Endodermal cell (in vitro differentiated cells): ENCODE measurements at regions not wholly inside any gene's neighbourhood (a gene's known extent, or its start where the extent isn't known, plus 50 kb on each side); places are given as distances from the start of the nearest gene placed in this dataset.

ENCODE experiments used
- DNase-seq: peaks from one replicate; pipeline ENCODE4 v3.0.0-alpha.2; 2017
- H3K27ac ChIP-seq: 2 replicates; pipeline ENCODE4 v1.5.1; 2013; ENCODE audit warnings: mild to moderate bottlenecking, low read depth, low read length, moderate library complexity
- H3K27me3 ChIP-seq: 2 replicates; pipeline ENCODE4 v1.6.1; 2013; ENCODE audit warnings: mild to moderate bottlenecking, low read length, moderate library complexity; ENCODE audit not compliant: insufficient read depth, control insufficient read depth, poor library complexity, severe bottlenecking
- H3K36me3 ChIP-seq: 2 replicates; pipeline ENCODE4 v1.7.0; 2013; ENCODE audit warnings: mild to moderate bottlenecking, low read length, moderate library complexity; ENCODE audit not compliant: control insufficient read depth, insufficient read depth
- H3K4me1 ChIP-seq: one replicate; pipeline ENCODE4 v1.7.0; 2013; ENCODE audit warnings: low read length; ENCODE audit not compliant: control insufficient read depth, insufficient read depth
- H3K4me3 ChIP-seq: 2 replicates; pipeline ENCODE4 v1.5.1; 2013; ENCODE audit warnings: mild to moderate bottlenecking, low read length, moderate library complexity
- H3K9ac ChIP-seq: 2 replicates; pipeline ENCODE4 v1.6.1; 2013; ENCODE audit warnings: mild to moderate bottlenecking, low read length, moderate library complexity; ENCODE audit not compliant: poor library complexity, severe bottlenecking; ENCODE audit errors: extremely low read depth
- H3K9me3 ChIP-seq: 2 replicates; pipeline ENCODE4 v1.6.1; 2013; ENCODE audit warnings: mild to moderate bottlenecking, low read length, moderate library complexity; ENCODE audit not compliant: control insufficient read depth
- H3K27ac Mint-ChIP-seq: 2 replicates; pipeline ENCODE4 v1.8.0; 2020; ENCODE audit warnings: mixed read lengths
- H3K27me3 Mint-ChIP-seq: 2 replicates; pipeline ENCODE4 v1.8.0; 2021; ENCODE audit warnings: mild to moderate bottlenecking, mixed read lengths; ENCODE audit not compliant: insufficient read depth
- H3K36me3 Mint-ChIP-seq: 2 replicates; pipeline ENCODE4 v1.8.0; 2020; ENCODE audit warnings: low read depth, mixed read lengths
- H3K4me1 Mint-ChIP-seq: 2 replicates; pipeline ENCODE4 v1.8.0; 2020; ENCODE audit warnings: mixed read lengths
- H3K4me3 Mint-ChIP-seq: 2 replicates; pipeline ENCODE4 v1.8.0; 2020; ENCODE audit warnings: mild to moderate bottlenecking, moderate library complexity, mixed read lengths
- H3K9me3 Mint-ChIP-seq: 2 replicates; pipeline ENCODE4 v1.8.0; 2020; ENCODE audit warnings: mild to moderate bottlenecking, mixed read lengths
- WGBS, 2 experiments: methylation state at CpG; one replicate each; pipeline versions ENCODE4 v1.1.5 to v1.1.7; 2013; ENCODE audit warnings: missing lambda C conversion rate in 2 of 2, mixed read lengths in 1 of 2; ENCODE audit not compliant: insufficient coverage in 1 of 2, insufficient read length in 1 of 2; 5-methylcytosine and 5-hydroxymethylcytosine counted together
- TF ChIP-seq, protein P1 (sequence below): fragments of 200-600 bp; sonication (generic); conservative IDR thresholded peaks from 2 replicates; pipeline ENCODE4 v1.5.0; 2021; ENCODE audit warnings: antibody characterized with exemption, mild to moderate bottlenecking

- H3K27ac ChIP-seq, result no peak overlapping the region
- no peaks in the 10 kb centered on the region for H3K36me3 ChIP-seq
- H3K4me1 ChIP-seq, result no peaks in the 10 kb centered on the region
- no peak overlapping the region for H3K4me3 Mint-ChIP-seq
- H3K36me3 Mint-ChIP-seq, result no peaks in the 10 kb centered on the region
- DNase-seq, result no peak
- H3K9me3 ChIP-seq, result no peaks in the 10 kb centered on the region
- H3K4me1 Mint-ChIP-seq, result peaks cover 2% of the 10 kb centered on the region
- no peaks in the 10 kb centered on the region for H3K27me3 ChIP-seq
- no peaks in the 10 kb centered on the region for H3K27me3 Mint-ChIP-seq
- TF ChIP-seq, protein P1, sequence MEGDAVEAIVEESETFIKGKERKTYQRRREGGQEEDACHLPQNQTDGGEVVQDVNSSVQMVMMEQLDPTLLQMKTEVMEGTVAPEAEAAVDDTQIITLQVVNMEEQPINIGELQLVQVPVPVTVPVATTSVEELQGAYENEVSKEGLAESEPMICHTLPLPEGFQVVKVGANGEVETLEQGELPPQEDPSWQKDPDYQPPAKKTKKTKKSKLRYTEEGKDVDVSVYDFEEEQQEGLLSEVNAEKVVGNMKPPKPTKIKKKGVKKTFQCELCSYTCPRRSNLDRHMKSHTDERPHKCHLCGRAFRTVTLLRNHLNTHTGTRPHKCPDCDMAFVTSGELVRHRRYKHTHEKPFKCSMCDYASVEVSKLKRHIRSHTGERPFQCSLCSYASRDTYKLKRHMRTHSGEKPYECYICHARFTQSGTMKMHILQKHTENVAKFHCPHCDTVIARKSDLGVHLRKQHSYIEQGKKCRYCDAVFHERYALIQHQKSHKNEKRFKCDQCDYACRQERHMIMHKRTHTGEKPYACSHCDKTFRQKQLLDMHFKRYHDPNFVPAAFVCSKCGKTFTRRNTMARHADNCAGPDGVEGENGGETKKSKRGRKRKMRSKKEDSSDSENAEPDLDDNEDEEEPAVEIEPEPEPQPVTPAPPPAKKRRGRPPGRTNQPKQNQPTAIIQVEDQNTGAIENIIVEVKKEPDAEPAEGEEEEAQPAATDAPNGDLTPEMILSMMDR, result no peak
- H3K9me3 Mint-ChIP-seq, result no peaks in the 10 kb centered on the region
- H3K4me3 ChIP-seq, result no peak overlapping the region
- no peak overlapping the region for H3K9ac ChIP-seq
- no peak overlapping the region for H3K27ac Mint-ChIP-seq
- 55% methylated on average over 2 of the region's 2 CpGs; no CpG with 5 or more reads in 1 of the 2 experiments for WGBS, 2 experiments
These were observed 231.3 kb downstream of the SLITRK6 start for GRCh38 chr13:85567909-85568308.

DNA sequence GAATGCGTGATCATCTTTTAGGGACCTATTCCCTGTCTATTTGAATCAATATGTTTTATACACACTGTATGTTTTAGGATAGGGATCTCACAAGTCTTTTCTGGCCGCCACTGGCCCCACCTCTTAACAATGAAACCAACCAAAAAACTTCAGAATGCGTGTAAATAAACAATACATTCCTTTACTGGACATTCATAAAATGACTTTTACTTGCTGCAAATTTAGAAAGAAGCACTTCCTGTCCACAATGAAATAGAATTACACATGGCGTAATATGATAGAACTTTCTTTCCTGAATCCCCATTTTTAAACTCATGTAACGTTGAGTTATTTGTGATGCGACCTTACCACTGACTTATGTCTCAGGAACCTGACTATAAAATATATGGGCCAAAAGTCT is 233.6 kb downstream of the SLITRK6 start:
- no peaks in the 10 kb centered on the region for H3K36me3 Mint-ChIP-seq
- no peak overlapping the region for H3K4me3 ChIP-seq
- WGBS, 2 experiments, result 88 to 100% methylated on average over 3 to 6 of the region's 6 CpGs
- H3K4me1 ChIP-seq, result no peaks in the 10 kb centered on the region
- H3K9ac ChIP-seq, result no peak overlapping the region
- no peaks in the 10 kb centered on the region for H3K27me3 Mint-ChIP-seq
- no peaks in the 10 kb centered on the region for H3K27me3 ChIP-seq
- H3K9me3 ChIP-seq, result no peaks in the 10 kb centered on the region
- H3K4me3 Mint-ChIP-seq, result no peak overlapping the region
- H3K27ac Mint-ChIP-seq, result no peak overlapping the region
- no peak for DNase-seq
- H3K36me3 ChIP-seq, result no peaks in the 10 kb centered on the region
- H3K4me1 Mint-ChIP-seq, result peaks cover under 1% of the 10 kb centered on the region
- H3K27ac ChIP-seq, result no peak overlapping the region
- TF ChIP-seq, protein P1, result no peak
- H3K9me3 Mint-ChIP-seq, result no peaks in the 10 kb centered on the region

DNA sequence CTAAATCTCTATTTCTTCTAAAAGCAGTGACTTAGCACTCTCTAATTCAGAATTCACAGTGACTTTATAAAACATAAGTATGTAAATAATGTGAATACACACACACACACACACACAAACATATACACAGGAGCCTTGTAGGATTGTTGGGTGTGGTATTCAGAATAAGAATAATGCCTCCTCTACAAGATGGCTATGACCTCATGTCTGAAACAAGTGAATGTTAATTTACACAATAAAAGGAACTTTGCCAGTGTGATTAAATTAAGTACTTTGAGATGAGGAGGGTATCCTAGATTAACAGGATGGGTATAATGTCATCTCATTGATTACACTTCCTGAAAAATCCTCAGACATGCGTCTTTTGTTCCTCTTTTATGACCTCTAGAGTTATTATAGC is 234.6 kb downstream of the SLITRK6 start:
- H3K27me3 Mint-ChIP-seq, result no peaks in the 10 kb centered on the region
- H3K9me3 Mint-ChIP-seq, result no peaks in the 10 kb centered on the region
- no peak overlapping the region for H3K4me3 ChIP-seq
- H3K9me3 ChIP-seq, result no peaks in the 10 kb centered on the region
- H3K9ac ChIP-seq, result no peak overlapping the region
- H3K4me3 Mint-ChIP-seq, result no peak overlapping the region
- no peaks in the 10 kb centered on the region for H3K4me1 Mint-ChIP-seq
- H3K36me3 ChIP-seq, result no peaks in the 10 kb centered on the region
- no peaks in the 10 kb centered on the region for H3K27me3 ChIP-seq
- DNase-seq, result no peak
- no peak overlapping the region for H3K27ac Mint-ChIP-seq
- H3K27ac ChIP-seq, result no peak overlapping the region
- H3K36me3 Mint-ChIP-seq, result no peaks in the 10 kb centered on the region
- WGBS, 2 experiments, result 77 to 91% methylated on average over 1 of the region's 1 CpG
- TF ChIP-seq, protein P1, result no peak
- H3K4me1 ChIP-seq, result no peaks in the 10 kb centered on the region
